ENCODE measurements at regions not wholly inside any gene's neighbourhood (a gene's known extent, or its start where the extent isn't known, plus 50 kb on each side); places are given as distances from the start of the nearest gene placed in this dataset.

DNA sequence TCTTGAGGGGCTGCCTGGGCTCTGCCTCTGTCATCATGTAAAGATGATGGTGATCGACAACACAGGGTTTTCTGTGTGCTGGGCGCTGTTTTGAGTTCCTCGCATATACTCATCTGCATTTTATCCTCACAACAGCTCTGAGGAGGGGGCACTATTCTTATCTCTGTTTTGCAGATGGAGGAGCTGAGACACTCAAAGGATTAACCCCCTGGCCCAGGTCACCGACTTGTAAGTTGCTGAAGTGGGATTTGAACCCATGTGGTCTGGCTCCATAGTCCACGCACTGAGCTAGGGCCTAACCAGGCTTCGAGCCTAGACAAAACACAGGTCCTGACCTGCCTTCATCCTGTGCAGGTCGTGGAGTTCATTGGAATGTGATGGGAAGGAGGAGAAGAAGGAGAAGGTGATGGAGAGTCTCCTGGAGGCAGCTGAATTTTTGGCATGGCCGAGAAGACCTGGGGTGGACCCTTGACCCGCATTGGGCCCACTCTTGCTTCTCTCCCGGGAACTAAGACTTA is 140.0 kb downstream of the ASCL4 start:
- no peak for TF ChIP-seq ZNF274 (IDR thresholded peaks at IDR 0.05; ENCODE audit: low read depth, low read length)
- no peak overlapping the region for H3K4me3 ChIP-seq (ENCODE audit: low read length)

DNA sequence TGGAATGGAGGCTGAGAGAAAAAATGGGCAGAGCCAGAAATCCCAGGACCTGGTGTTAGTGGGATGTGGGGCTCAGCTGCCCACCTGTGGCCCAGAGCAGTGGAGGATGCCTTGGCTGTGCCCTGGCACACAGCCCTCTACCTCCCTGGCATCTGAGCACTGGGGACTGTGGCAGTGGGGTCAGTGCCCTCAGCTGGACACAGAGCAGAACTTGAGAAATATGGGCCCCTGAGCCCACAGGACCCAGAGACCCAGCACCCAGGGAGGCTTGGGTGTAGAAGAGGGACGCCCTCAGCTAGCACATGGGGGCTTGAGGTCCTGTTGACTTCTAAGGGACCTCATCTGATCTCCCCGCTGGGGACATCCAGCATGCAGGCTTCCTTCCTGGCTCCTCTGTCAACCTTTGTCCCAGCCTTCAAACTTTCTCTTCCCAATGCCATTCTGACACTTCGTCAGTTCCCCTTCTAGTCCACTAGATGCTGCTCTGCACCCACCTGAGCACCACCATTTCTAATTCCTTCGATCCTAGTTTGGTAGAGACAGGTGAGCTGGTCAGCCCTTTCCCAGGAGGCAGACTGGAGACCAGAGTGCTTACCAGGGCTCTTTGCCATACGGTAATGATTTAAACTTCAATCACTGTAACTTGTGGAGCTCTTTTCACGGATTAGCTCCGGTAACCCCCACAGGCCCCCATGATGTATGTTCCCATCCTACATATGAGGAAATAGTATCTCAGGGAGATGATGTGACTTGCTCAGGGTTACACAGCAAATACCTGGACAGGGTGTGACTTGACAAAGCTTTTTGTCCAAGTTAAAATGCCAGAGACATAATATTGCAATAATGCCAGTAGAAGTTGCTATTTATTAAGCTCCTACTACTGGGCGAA is 143.7 kb downstream of the ASCL4 start:
- H3K4me3 ChIP-seq (ENCODE audit: low read length), result no peak overlapping the region
- no peak for TF ChIP-seq ZNF274 (IDR thresholded peaks at IDR 0.05; ENCODE audit: low read depth, low read length)

- H3K4me3 ChIP-seq (ENCODE audit: low read length), result no peak overlapping the region
- no peak for TF ChIP-seq ZNF274 (IDR thresholded peaks at IDR 0.05; ENCODE audit: low read depth, low read length)
Observed at GRCh38 chr12:107921062-107921461, 146.6 kb downstream of the ASCL4 start.

DNA sequence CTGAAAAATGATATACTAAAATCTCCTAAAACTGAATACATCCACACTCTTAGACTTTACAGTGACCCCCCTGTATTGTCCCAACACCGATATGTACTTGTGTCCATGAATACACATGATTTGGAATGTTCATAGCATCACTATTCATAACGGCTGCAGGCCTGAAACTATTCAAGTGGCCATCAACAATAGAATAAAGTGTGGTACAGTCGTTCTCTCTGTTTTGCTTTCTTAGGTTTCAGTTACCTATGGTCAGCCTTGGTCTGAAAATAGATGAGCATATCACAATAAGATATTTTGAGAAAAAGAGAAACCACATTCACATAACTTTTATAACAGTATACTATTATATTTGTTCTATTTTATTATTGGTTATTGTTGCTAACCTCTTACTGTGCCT is 150.6 kb downstream of the ASCL4 start:
- TF ChIP-seq ZNF274 (IDR thresholded peaks at IDR 0.05; ENCODE audit: low read depth, low read length), result no peak
- H3K4me3 ChIP-seq (ENCODE audit: low read length), result no peak overlapping the region

GRCh38 chr12:107929436-107929835 is 154.9 kb downstream of the ASCL4 start:
- H3K4me3 ChIP-seq (ENCODE audit: low read length), result no peak overlapping the region
- TF ChIP-seq ZNF274 (IDR thresholded peaks at IDR 0.05; ENCODE audit: low read depth, low read length), result no peak

DNA sequence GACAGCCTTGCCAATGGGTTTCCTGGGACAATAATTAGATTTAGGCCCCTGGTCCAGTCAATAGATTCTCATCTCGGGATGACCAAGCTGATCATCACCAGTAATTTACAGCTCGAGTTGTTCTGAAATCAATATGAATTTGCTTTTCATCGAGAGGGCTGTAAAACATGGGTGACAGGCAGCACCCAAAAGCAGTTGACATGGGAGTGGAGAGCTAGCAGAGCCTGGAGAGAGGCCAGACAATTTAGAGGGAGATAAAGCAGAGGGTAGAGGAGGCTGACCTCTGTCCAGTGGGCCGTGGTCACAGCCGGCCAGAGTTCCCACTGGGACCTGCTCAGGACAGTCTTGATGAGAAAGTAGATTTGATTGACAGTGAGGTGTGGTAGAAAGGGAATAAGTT is 157.3 kb downstream of the ASCL4 start:
- no peak overlapping the region for H3K4me3 ChIP-seq (ENCODE audit: low read length)
- no peak for TF ChIP-seq ZNF274 (IDR thresholded peaks at IDR 0.05; ENCODE audit: low read depth, low read length)

DNA sequence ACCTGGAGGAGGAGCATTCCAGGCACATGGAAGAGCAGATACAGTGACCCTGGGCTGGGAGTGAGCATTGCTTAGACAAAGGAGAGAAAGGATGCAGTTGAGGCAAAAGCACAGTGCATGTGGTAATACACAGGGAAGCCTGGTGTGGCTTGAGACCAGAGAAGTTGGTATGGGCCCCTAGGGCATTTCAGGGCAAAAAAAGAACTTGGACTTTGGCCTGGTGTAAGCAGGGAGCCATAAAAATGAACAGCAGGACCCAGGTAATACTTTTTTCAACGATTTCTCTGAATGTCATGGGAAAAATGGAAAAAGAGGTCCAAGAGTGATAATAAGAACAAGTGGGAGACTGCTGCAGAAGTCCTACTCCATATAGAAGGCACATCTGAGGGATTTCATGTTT is 163.9 kb downstream of the ASCL4 start:
- no peak for TF ChIP-seq ZNF274 (IDR thresholded peaks at IDR 0.05; ENCODE audit: low read depth, low read length)
- H3K4me3 ChIP-seq (ENCODE audit: low read length), result no peak overlapping the region

- no peak overlapping the region for H3K4me3 ChIP-seq (ENCODE audit: low read length)
- TF ChIP-seq ZNF274 (IDR thresholded peaks at IDR 0.05; ENCODE audit: low read depth, low read length), result no peak
Observed at GRCh38 chr12:107948391-107948945, 174.0 kb downstream of the ASCL4 start.

GRCh38 chr12:107951024-107951423 is 176.5 kb downstream of the ASCL4 start:
- TF ChIP-seq ZNF274 (IDR thresholded peaks at IDR 0.05; ENCODE audit: low read depth, low read length), result no peak
- no peak overlapping the region for H3K4me3 ChIP-seq (ENCODE audit: low read length)

GRCh38 chr12:107955966-107956643 is 173.0 kb upstream of the WSCD2 start:
- H3K4me3 ChIP-seq (ENCODE audit: low read length), result no peak overlapping the region
- no peak for TF ChIP-seq ZNF274 (IDR thresholded peaks at IDR 0.05; ENCODE audit: low read depth, low read length)

DNA sequence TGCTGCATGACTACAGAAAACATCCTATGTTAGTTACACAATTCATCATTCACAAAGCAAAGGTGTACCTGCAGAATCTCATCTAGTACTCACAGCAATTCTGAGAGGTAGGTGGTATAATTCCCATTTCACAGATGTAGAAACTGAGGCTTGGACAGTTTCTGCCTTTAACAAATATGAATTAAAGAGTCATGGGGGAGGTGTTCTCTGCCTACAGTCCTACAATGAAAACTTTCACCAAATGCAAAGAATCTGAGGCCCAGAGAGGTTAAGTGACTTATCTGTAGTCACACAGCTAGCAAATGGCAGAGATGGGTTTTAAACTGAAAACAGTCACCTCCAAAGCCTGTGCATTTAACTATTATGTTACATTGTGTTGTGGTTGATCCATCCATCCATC is 171.6 kb upstream of the WSCD2 start:
- TF ChIP-seq ZNF274 (IDR thresholded peaks at IDR 0.05; ENCODE audit: low read depth, low read length), result no peak
- no peak overlapping the region for H3K4me3 ChIP-seq (ENCODE audit: low read length)

DNA sequence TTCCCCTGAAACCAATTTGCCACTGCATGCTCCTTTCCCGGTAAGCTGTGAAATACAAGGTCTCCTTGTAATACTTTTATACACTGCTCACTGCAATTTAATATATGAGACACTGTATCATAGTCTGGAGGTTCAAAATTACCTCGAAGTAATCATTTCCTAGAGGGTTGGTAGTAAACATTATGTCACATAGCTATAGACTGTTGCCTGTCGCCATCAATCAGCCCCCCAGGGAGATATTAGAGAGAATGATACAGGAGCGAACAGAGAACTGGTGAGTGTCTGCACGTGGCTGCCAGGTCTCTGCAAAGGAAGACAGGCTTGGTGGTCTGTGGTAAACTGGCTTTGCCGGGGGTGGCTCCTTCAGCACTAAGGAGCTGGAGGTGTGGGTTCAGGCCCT is 165.5 kb upstream of the WSCD2 start:
- TF ChIP-seq ZNF274 (IDR thresholded peaks at IDR 0.05; ENCODE audit: low read depth, low read length), result no peak
- no peak overlapping the region for H3K4me3 ChIP-seq (ENCODE audit: low read length)

- no peak for TF ChIP-seq ZNF274 (IDR thresholded peaks at IDR 0.05; ENCODE audit: low read depth, low read length)
- no peak overlapping the region for H3K4me3 ChIP-seq (ENCODE audit: low read length)
Observed at GRCh38 chr12:107967170-107967569, 161.9 kb upstream of the WSCD2 start.

GRCh38 chr12:107973950-107974349 is 155.1 kb upstream of the WSCD2 start:
- H3K4me3 ChIP-seq (ENCODE audit: low read length), result no peak overlapping the region
- no peak for TF ChIP-seq ZNF274 (IDR thresholded peaks at IDR 0.05; ENCODE audit: low read depth, low read length)

DNA sequence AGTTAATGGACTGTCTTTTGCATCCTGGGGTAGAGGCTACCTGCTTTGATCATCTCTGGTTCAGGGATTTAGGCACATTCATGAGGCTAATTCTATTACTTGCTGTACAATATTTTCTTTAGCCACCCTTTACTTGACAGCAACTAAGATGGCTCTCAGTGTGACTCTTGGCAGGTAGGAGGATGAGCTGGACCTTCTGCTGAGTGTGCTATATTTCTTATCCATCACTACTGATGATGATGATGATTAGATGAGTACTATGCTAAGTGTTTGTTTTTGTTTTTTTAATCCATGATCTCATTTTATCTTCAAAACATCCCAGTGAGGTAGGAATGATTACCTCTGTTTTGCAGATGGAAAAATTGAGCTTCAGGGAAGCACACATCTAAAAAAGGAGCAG is 152.8 kb upstream of the WSCD2 start:
- H3K4me3 ChIP-seq (ENCODE audit: low read length), result no peak overlapping the region
- TF ChIP-seq ZNF274 (IDR thresholded peaks at IDR 0.05; ENCODE audit: low read depth, low read length), result no peak
